K562 (cell line): ENCODE measurements at regions not wholly inside any gene's neighbourhood (a gene's known extent, or its start where the extent isn't known, plus 50 kb on each side); places are given as distances from the start of the nearest gene placed in this dataset.

Experiments used
- ATAC-seq: fragments of 200-7000 bp; cut with Tn5 transposase; 3 replicates; pipeline ENCODE4 v1.9.1; 2020; ENCODE audit warnings: moderate library complexity
- BruUV-seq: library from RNA; stranded (reverse); fragments of 400-500 nt; replicated peaks from 2 replicates; lab custom pipeline; 2021; lab: Mats Ljungman, UMichigan
- CTCF ChIA-PET: fragments of 300-600 bp; formaldehyde crosslinking; extraction: SDS; loops from one replicate; lab custom pipeline; 2021; ENCODE audit warnings: low intra/inter-chr PET ratio; lab: Yijun Ruan, JAX
- POLR2A ChIA-PET: fragments of 300-600, 350-650 bp; sonication (Branson Sonifier 250); formaldehyde crosslinking; extraction: SDS; loops from one replicate; lab custom pipeline; 2021; ENCODE audit warnings: antibody characterized with exemption, inconsistent platforms; lab: Yijun Ruan, JAX
- DNase-seq, 4 experiments: peaks; one replicate each; pipeline versions ENCODE4 v3.0.0 to v3.0.0-alpha.2; 2011 to 2018; ENCODE audit warnings: low spot score in 3 of 4, mixed read lengths in 3 of 4; ENCODE audit errors: extremely low read depth in 1 of 4
- FAIRE-seq: peaks from 2 replicates; lab custom pipeline; 2011; peaks lifted over from hg19 to GRCh38; lab: Jason Lieb, UNC
- H2AFZ ChIP-seq: 2 replicates; pipeline ENCODE4 v1.6.0; 2011; ENCODE audit warnings: low read depth, low read length, control low read depth, inconsistent platforms
- H3K27ac ChIP-seq: fragments of 200-600 bp; 3 replicates; pipeline ENCODE4 v1.8.0; 2011; ENCODE audit warnings: low read depth, mild to moderate bottlenecking, control low read depth, inconsistent platforms, low read length, moderate library complexity, mixed read lengths; ENCODE audit errors: extremely low read depth
- H3K27me3 ChIP-seq, 2 experiments: fragments of 300-600 bp in 1 of 2; 2 replicates in 1 of 2; 3 replicates in 1 of 2; pipeline versions ENCODE4 v1.6.0 to v1.8.0; 2011; ENCODE audit warnings: inconsistent platforms in 2 of 2, low read length in 2 of 2, mild to moderate bottlenecking in 1 of 2, mixed read lengths in 1 of 2, moderate library complexity in 1 of 2; ENCODE audit not compliant: control insufficient read depth in 2 of 2, insufficient read depth in 2 of 2
- H3K36me3 ChIP-seq: fragments of 300-600 bp; 3 replicates; pipeline ENCODE4 v1.8.0; 2011; ENCODE audit warnings: mild to moderate bottlenecking, low read length, inconsistent platforms; ENCODE audit not compliant: control insufficient read depth, insufficient read depth
- H3K4me1 ChIP-seq, 2 experiments: fragments of 200-600 bp in 1 of 2; replicated peaks in 1 of 2; 2 replicates in 1 of 2; 3 replicates in 1 of 2; pipeline versions ENCODE4 v1.5.1 to v1.8.0; 2011; ENCODE audit warnings: inconsistent platforms in 2 of 2, low read length in 2 of 2, mild to moderate bottlenecking in 1 of 2, mixed read lengths in 1 of 2, moderate library complexity in 1 of 2; ENCODE audit not compliant: control insufficient read depth in 2 of 2, insufficient read depth in 2 of 2
- H3K4me2 ChIP-seq: 2 replicates; pipeline ENCODE4 v1.6.1; 2011; ENCODE audit warnings: low read length, control low read depth, inconsistent platforms, mixed read lengths; ENCODE audit not compliant: insufficient read depth
- H3K4me3 ChIP-seq: fragments of 200-600 bp; sonication (generic), shearing (Covaris generic); 2 replicates; pipeline ENCODE4 v1.5.1; 2016; ENCODE audit warnings: control low read depth, inconsistent platforms
- H3K79me2 ChIP-seq: fragments of 200-600 bp; 3 replicates; pipeline ENCODE4 v1.8.0; 2011; ENCODE audit warnings: low read length, inconsistent platforms; ENCODE audit not compliant: control insufficient read depth, insufficient read depth
- H3K9ac ChIP-seq, 2 experiments: 2 replicates each; pipeline versions ENCODE4 v1.6.0 to v1.6.1; 2011; ENCODE audit warnings: low read depth in 2 of 2, low read length in 2 of 2, control low read depth in 1 of 2, inconsistent platforms in 1 of 2, mild to moderate bottlenecking in 1 of 2, mixed read lengths in 1 of 2; ENCODE audit not compliant: insufficient read depth in 1 of 2
- H3K9me1 ChIP-seq: one replicate; pipeline ENCODE4 v1.6.0; 2011; ENCODE audit warnings: inconsistent platforms, mild to moderate bottlenecking, low read length, moderate library complexity; ENCODE audit not compliant: control insufficient read depth, insufficient read depth
- H3K9me3 ChIP-seq: replicated peaks from 2 replicates; pipeline ENCODE4 v1.5.1; 2011; ENCODE audit warnings: low read depth, low read length, inconsistent platforms; ENCODE audit not compliant: control insufficient read depth, insufficient read depth
- H4K20me1 ChIP-seq: replicated peaks from 2 replicates; pipeline ENCODE4 v1.6.1; 2011; ENCODE audit warnings: low read length, inconsistent platforms, mixed read lengths; ENCODE audit not compliant: control insufficient read depth, insufficient read depth
- HOXB6 ChIP-seq: fragments of 250-450 bp; sonication (Bioruptor Pico); IDR thresholded peaks from 2 replicates; pipeline ENCODE4 v1.5.1; 2022; ENCODE audit warnings: mild to moderate bottlenecking, borderline replicate concordance
- TSHZ1 ChIP-seq: fragments of 250-450 bp; sonication (Bioruptor Pico); IDR thresholded peaks from 2 replicates; pipeline ENCODE4 v1.4.0; 2020; ENCODE audit warnings: mild to moderate bottlenecking, moderate library complexity
- U2AF1 ChIP-seq: fragments of 200-400 bp; formaldehyde crosslinking; optimal IDR thresholded peaks from 2 replicates; pipeline ENCODE3; 2017; ENCODE audit warnings: mild to moderate bottlenecking, low read depth, low read length, moderate library complexity
- ZNF785 ChIP-seq: fragments of 250-450 bp; sonication (Bioruptor Pico); IDR thresholded peaks from 2 replicates; pipeline ENCODE4 v1.4.0; 2020; ENCODE audit warnings: mild to moderate bottlenecking
- WGBS: fragments of 100-300 bp; shearing (Covaris generic); methylation state at CpG from one replicate; pipeline ENCODE4 v1.1.6; 2016; ENCODE audit warnings: low coverage, mixed read lengths; ENCODE audit not compliant: insufficient coverage; ENCODE audit errors: missing lambda C conversion rate; 5-methylcytosine and 5-hydroxymethylcytosine counted together
- in situ Hi-C: fragments of 300-500 bp; cut with MboI; formaldehyde crosslinking; loops from 4 replicates; pipeline ENCODE4 v1.15.0; 2018; ENCODE audit warnings: inconsistent platforms, mixed read lengths
- intact Hi-C: fragments of 100-400 bp; cut with micrococcal nuclease; formaldehyde crosslinking; loops from 2 replicates; pipeline ENCODE4 v1.14.2; 2022
- TF ChIP-seq, protein P1 (sequence below): sonication (generic); formaldehyde crosslinking; IDR thresholded peaks from 2 replicates; pipeline ENCODE4 v1.8.1; 2023; ENCODE audit warnings: missing genetic modification reagents, mild to moderate bottlenecking, borderline replicate concordance

DNA sequence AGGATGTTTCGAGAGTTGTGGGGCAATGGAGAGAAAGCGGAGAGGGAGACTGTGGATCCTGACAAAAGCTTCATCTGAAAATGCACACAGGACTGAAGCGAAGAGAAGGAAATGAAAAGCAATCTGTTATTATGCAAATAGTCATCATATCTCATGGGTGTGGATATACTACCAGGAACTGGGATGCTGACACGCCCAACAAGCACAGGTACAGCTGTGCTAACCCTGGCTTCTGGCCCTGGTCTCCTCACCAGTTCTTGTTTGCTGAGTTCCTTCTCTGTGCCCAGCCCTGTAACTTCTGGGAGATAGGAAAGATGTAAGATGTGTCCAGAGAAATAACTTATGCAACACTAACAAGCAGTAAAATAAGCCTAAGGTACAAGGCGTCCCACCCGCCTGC lies 358.8 kb downstream of the CMPK2 start (continued):
- TF ChIP-seq, protein P1, sequence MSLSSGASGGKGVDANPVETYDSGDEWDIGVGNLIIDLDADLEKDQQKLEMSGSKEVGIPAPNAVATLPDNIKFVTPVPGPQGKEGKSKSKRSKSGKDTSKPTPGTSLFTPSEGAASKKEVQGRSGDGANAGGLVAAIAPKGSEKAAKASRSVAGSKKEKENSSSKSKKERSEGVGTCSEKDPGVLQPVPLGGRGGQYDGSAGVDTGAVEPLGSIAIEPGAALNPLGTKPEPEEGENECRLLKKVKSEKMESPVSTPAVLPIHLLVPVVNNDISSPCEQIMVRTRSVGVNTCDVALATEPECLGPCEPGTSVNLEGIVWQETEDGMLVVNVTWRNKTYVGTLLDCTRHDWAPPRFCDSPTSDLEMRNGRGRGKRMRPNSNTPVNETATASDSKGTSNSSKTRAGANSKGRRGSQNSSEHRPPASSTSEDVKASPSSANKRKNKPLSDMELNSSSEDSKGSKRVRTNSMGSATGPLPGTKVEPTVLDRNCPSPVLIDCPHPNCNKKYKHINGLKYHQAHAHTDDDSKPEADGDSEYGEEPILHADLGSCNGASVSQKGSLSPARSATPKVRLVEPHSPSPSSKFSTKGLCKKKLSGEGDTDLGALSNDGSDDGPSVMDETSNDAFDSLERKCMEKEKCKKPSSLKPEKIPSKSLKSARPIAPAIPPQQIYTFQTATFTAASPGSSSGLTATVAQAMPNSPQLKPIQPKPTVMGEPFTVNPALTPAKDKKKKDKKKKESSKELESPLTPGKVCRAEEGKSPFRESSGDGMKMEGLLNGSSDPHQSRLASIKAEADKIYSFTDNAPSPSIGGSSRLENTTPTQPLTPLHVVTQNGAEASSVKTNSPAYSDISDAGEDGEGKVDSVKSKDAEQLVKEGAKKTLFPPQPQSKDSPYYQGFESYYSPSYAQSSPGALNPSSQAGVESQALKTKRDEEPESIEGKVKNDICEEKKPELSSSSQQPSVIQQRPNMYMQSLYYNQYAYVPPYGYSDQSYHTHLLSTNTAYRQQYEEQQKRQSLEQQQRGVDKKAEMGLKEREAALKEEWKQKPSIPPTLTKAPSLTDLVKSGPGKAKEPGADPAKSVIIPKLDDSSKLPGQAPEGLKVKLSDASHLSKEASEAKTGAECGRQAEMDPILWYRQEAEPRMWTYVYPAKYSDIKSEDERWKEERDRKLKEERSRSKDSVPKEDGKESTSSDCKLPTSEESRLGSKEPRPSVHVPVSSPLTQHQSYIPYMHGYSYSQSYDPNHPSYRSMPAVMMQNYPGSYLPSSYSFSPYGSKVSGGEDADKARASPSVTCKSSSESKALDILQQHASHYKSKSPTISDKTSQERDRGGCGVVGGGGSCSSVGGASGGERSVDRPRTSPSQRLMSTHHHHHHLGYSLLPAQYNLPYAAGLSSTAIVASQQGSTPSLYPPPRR (CRISPR knock-in tag): no peak
- TF ChIP-seq, all 486 proteins: peak for 0

GRCh38 chr2:6510532-6510931 lies 355.2 kb downstream of the CMPK2 start:
- DNase-seq (no peak), FAIRE-seq (no peak), ATAC-seq (no peak)
- Histone ChIP-seq H3K27me3 (no peaks in the 10 kb centered on the region), H3K9me1 (no peaks in the 10 kb centered on the region), H3K4me1 (no peaks in the 10 kb centered on the region), H3K4me3 (no peak overlapping the region), H3K27ac (no peak overlapping the region), H3K9me3 (no peaks in the 10 kb centered on the region), H4K20me1 (no peaks in the 10 kb centered on the region), H3K79me2 (no peaks in the 10 kb centered on the region), H3K9ac (no peak overlapping the region), H2AFZ (no peak overlapping the region), H3K4me2 (no peak overlapping the region), H3K36me3 (no peaks in the 10 kb centered on the region)
- in situ Hi-C loops (no loop called here), intact Hi-C loops (no loop called here)
- WGBS: 0% methylated on average over 1 of the region's 1 CpG
- BruUV-seq: no TSS peak
- TF ChIP-seq ZNF785 (CRISPR knock-in tag) (no peak), TSHZ1 (CRISPR knock-in tag) (no peak), HOXB6 (no peak), U2AF1 (no peak)
- POLR2A ChIA-PET: no interaction called here
- CTCF ChIA-PET: no interaction called here
